WI38 (cell line): ENCODE measurements at regions not wholly inside any gene's neighbourhood (a gene's known extent, or its start where the extent isn't known, plus 50 kb on each side); places are given as distances from the start of the nearest gene placed in this dataset.

Experiments
- H3K4me3 ChIP-seq: 2 replicates; pipeline ENCODE4 v1.5.1; 2011; ENCODE audit warnings: low read depth, mild to moderate bottlenecking, control low read depth, low read length
- TF ChIP-seq, protein P1 (sequence below): IDR thresholded peaks from 2 replicates; pipeline ENCODE4 v1.5.1; 2012; ENCODE audit warnings: low read depth, mild to moderate bottlenecking, control low read depth, low read length

DNA sequence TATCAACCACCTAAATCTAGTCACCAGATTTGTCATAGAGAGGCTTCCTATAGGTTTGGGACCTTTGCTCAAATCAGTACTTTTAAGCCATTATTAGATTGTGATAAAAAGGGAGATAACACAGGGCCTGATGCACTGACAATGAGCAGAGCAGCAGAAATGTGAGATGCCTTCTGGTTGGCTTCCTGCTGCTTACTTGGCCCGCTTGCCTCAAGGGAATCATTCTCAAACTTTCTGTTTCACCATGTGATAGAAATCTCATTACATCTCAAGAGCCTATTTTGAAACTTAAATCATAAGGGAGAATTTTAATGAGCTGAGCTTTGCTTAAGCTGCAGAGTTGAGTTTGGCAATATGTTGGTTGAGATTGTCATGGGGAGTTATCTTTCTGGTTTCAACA, 606.0 kb downstream of the DHX35 start:
- TF ChIP-seq, protein P1, sequence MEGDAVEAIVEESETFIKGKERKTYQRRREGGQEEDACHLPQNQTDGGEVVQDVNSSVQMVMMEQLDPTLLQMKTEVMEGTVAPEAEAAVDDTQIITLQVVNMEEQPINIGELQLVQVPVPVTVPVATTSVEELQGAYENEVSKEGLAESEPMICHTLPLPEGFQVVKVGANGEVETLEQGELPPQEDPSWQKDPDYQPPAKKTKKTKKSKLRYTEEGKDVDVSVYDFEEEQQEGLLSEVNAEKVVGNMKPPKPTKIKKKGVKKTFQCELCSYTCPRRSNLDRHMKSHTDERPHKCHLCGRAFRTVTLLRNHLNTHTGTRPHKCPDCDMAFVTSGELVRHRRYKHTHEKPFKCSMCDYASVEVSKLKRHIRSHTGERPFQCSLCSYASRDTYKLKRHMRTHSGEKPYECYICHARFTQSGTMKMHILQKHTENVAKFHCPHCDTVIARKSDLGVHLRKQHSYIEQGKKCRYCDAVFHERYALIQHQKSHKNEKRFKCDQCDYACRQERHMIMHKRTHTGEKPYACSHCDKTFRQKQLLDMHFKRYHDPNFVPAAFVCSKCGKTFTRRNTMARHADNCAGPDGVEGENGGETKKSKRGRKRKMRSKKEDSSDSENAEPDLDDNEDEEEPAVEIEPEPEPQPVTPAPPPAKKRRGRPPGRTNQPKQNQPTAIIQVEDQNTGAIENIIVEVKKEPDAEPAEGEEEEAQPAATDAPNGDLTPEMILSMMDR: no peak
- H3K4me3 ChIP-seq: no peak overlapping the region

- TF ChIP-seq, protein P1: no peak
- no peak overlapping the region for H3K4me3 ChIP-seq
Measured at GRCh38 chr20:39563349-39563748, 601.2 kb downstream of the DHX35 start.

DNA sequence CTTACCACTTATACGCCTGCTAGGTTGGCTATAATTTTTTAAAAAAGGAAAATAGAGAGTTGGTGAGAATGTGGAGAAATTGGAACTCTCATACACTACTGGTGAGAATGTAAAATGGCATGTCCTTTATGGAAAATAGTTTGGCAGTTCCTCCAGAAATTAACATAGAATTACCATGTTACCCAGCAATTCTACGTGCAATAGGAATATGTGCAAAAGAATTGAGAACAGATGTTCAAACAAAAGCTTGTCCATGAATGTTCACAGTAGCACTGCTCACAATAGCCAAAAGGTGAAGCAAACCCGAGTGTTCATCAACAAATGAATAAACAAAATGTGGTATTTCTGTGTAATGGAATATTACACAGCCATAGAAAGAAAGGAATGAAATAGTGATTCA, 592.2 kb downstream of the DHX35 start:
- no peak overlapping the region for H3K4me3 ChIP-seq
- TF ChIP-seq, protein P1: no peak

DNA sequence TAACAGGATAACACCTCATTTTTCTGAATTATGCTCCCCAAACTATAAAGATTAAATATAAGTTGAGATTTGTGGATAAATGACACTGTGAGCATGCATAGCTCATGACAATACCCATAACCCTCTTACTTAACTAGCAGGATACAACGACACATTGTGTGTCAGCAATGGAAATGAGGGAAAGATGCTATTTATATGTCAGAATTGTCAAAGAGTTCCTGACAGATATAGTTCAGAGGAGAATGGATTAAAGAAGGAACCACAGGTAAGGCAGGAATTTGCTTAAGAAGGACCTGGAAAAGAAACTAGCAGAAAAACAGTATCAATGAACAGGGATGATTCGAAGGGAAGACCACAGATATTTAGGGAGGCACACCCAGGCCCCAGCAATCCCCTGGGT, 591.0 kb downstream of the DHX35 start:
- H3K4me3 ChIP-seq: no peak overlapping the region
- TF ChIP-seq, protein P1: no peak

- H3K4me3 ChIP-seq: no peak overlapping the region
- TF ChIP-seq, protein P1: no peak
Measured at GRCh38 chr20:39549733-39550132, 587.6 kb downstream of the DHX35 start.

DNA sequence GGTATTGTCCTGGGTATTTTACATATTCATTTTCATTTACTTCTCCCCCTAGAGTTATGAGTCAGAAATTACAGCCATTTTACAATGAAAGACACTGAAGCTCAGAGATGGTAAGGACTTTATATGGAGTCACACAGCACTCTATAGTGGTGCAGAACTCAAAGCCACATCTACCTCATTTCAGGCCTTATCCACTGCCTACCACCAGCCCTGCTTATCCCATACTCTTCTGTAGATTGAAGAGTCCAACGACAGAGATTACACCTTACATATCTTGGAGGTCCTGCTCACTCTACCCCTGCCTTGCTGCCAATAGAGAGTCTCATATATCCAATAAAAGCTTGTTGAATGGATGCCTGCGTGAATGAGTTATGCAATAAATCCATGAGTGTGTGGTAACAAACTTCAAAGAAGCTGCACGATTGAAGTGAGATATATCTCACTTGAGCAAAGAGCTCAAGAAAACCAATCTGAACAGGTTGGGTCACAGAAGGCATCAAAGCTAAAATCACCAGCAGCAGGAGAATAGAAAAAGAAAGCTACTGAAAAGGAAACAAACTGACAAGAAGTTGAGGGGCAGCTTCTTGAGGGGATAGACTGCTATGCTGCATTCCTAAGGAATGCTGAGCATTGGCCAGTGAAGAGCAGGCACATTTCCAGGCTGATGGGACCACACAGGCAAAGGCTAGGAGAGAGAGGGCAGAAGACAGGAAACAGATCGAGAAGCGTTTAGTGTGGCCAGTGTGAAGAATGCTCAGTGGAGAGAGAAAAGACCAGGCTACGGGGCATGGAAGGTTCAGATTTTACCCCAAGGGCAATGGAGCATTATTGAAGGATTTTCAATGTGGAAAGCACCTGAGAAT, 585.6 kb downstream of the DHX35 start:
- no peak overlapping the region for H3K4me3 ChIP-seq
- TF ChIP-seq, protein P1: no peak

- TF ChIP-seq, protein P1: no peak
- H3K4me3 ChIP-seq: no peak overlapping the region
Measured at GRCh38 chr20:39541136-39541803, 579.1 kb downstream of the DHX35 start.
